ACHN (cell line): ENCODE measurements at regions not wholly inside any gene's neighbourhood (a gene's known extent, or its start where the extent isn't known, plus 50 kb on each side); places are given as distances from the start of the nearest gene placed in this dataset.
"Not testable (repeated sequence)": the region's sequence is repeated elsewhere in the genome, so short reads cannot be mapped to it uniquely, and the experiment has no call there.

Source experiments
- DNase-seq: peaks from one replicate; pipeline ENCODE4 v3.0.0-alpha.2; 2015
- in situ Hi-C: cut with HindIII; loops from 2 replicates; pipeline ENCODE4 v1.10.0; 2017; ENCODE audit warnings: low sequenced_read_pairs, low pct_ligation_motif_present, low pct_unique_long_range_greater_than_20kb

DNA sequence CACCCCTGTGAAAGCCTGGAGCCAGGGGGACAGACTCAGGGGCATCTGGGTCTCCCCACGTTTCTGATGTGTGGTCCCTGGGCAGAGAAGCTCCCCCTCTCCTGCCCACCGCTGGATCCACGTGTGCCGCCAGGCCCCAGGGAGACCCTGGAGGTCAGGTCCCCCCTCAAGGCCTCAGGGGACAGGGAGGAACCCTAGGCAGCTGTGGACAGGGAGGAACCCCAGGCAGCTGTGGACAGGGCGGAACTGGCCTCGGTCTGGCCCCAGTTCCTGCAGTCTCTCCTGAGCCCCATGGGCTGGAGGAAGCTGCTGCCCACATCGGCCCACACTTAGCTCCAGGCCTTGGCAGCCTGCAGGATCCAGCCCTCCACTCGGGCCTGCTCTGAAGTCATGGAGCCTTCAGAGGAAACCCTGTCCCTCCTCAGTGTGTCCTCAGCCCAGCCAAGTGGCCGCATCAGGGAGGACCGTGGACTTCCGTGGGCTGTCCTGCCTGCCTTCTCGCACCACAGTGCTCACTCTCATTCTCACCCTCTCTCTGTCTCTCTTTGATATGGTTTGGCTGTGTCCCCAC lies 127.7 kb downstream of the BRD1 start:
- in situ Hi-C loops: no loop called here
- no peak for DNase-seq

DNA sequence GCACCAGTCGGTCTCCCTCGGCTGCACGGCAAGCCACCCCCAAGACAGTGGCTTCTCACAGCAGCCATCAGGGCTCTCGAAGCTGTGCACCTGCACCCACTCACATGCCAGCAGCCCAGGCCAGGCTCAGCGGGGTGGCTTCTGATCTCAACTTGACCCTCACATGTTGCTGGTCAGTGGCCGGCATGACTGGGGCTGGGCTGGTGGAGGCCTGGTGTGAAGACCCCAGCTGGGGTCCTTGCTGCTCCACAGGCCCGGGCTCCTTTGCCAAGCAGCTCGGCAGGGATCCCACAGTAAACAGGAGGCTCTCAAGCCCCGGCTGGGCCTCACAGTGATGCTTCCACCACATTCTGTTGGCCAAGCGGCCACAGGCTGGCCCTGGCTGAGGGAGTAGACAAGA lies 128.2 kb downstream of the BRD1 start:
- DNase-seq: no peak
- in situ Hi-C loops: no loop called here

DNA sequence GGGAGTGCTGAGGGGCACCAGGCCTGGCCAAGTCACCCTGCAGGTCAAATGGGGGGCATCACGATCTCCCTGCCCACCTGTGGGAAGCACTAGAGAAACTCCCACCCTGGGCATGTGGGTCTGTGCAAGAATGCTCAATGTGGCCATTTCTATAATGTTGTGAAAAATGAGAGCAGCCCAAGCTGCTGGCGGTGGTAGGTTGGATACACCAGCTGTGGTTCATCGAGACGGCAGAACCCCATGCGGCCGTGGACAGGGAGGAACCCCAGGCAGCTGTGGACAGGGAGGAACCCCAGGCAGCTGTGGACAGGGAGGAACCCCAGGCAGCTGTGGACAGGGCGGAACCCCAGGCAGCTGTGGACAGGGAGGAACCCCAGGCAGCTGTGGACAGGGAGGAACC lies 129.1 kb downstream of the BRD1 start:
- in situ Hi-C loops, DNase-seq: not testable (repeated sequence)

DNA sequence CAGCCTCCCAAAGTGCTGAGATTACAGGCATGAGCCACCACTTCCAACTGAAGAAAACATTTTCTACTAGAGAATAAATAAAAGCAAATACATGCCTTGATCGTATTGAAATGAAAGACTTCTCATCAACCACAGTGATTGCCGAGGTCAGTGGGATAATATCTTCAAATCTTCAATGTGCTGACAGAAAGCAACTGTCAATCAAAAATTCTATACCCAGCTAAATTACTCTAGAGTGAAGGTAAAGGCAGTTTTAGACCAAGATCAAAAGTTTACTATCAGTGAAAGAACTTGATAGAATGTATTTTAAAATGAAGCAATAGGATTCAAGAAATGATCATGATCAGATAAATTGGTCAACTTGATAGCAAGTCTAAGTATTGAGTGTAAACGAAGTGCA lies 130.6 kb downstream of the BRD1 start:
- in situ Hi-C loops: no loop called here
- DNase-seq: no peak

DNA sequence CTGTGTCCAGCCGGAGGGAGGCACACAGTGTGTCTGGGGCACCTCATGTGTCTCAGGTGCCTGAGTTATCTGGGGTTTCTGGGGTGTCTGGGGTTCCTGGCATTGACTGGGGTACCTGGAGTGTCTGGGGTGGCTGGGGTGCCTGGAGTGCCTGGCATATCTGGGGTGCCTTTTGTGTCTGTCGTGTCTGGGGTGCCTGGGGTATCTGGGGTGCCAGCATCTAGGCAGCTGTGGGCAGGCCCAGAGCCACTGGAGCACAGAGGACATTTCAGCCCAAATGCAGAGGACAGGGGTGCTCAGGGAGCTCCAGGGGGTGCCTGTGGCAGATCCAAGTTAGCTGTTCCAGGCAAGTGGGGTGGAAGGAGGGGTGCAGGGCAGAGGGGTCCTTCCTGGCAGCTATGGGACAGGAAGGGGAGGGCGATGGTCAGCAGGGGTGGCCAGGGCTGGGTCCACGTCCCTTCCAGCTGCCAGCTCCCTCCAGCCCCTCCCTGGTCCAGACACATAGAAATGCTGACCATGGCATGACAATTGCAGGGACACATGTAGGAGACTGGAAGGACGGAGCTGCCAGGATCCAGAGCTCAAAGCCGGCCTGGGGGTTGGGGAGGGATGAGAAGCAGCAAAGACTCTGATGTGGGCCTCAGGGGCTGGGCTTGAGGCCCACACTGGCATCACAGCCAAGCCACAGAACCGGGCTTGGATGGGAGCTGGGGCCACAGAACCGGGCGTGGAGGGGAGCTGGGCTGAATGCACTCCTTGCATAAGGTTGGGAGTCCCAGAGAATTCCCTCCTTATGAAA lies 133.0 kb downstream of the BRD1 start:
- no peak for DNase-seq
- in situ Hi-C loops: no loop called here

DNA sequence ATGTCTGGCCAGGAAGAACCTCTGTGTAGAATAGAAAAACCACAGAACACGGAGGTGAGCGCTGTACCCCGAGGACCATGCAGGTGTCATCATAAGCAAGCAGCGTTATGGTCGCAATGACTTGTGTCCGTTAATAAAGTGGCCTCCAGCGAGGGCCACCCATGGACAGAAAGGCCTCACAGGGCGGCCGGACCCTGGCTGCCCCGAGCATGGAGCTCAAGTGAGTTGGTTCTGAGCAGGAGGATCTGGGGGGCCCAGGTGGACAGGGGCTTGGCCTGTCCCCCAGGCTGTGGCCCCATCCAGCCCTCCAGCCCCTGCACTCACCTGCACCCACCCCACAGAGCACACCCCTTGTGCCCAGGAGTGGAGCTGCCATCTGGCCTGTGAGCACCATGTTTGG lies 133.8 kb downstream of the BRD1 start:
- in situ Hi-C loops: no loop called here

DNA sequence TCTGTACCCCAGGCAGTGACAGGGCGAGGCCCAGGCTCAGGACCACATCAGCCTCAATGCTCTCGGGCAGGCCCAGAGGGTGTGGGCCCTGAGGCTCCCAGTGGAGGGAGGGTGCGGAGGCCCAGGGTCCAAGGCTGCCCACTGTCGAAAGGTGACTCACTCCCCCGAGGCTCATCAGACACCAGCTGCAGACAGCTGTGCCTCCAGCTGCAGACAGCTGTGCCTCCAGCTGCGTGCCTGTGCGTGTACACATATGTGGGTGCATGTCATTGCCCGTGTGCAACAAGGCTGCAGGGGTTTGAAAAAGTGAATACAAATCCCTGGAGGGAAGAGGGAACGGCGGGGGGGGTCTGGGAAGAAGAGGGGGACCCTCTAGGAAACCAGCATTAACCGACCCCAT lies 134.3 kb downstream of the BRD1 start:
- in situ Hi-C loops: no loop called here
- DNase-seq: no peak

More for the DNA sequence above, 133.8 kb downstream of the BRD1 start:
- DNase-seq: no peak

DNA sequence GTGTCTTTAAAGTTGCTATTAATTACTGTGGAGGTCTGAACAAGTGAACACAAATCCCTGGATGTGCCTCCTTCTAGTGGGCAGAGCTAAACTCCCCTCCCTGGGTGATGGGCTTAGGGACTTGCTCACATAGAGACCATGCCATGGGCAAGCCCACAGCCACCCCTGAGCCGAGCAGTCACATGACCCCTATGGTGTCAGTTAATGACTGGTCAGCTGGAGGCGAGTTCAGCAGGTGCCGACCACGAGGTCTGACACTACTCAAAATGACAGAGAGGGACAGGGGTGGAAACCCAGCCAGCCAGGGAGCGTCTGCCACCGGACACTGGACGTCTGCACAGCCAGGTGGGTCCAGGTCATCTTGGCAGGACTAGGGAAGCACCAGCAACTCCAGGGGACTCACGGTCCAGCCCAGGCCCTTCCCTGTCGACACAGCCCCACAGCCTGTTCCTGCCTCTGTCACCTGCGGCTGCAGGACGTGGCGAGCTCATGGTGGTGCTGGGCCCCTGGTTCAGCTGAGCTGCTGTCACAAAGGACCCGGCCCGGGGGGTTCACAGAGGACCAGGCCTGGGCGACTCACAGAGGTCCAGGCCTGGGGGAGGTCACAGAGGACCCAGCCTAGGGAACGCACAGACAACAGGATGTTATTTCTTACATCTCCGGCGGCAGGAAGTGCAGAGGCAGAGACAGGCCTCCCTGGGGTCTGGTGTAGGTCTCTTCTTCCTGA lies 135.0 kb downstream of the BRD1 start:
- DNase-seq: no peak
- in situ Hi-C loops: no loop called here

DNA sequence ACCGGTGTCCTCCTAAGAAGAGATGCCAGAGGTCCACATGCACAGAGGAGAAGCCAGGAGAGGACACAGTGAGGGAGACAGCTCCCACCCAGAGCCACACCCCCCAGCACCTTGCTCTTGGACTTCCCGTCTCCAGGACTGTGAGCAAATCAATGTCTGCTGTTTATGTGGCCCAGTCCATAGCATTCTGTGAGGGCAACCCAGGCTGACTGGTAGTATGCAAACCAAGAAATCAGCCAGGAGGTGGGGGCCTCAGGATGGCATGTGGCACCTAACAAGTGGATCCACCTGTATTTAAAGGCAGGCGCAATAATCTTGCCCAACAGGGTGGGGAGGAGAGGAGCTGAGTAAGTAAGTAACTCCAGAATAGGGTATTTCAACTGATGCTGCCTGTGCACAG lies 136.4 kb downstream of the BRD1 start:
- DNase-seq: no peak
- in situ Hi-C loops: no loop called here

DNA sequence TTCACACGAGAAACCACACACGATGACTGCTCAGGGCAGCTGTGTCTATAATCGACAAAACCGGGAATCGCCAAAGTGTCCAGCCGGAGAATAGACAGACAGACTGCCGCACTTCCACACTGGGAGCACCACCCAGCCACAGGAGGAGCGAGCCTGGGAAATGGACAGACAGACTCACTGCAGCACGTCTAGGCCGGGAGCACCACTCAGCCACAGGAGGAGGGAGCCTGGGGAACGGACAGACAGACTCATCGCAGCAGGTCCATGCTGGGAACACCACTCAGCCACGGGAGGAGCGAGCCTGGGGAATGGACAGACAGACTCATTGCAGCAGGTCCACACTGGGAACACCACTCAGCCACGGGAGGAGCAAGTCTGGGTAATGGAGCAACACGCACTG lies 137.2 kb downstream of the BRD1 start:
- in situ Hi-C loops: no loop called here
- DNase-seq: no peak

DNA sequence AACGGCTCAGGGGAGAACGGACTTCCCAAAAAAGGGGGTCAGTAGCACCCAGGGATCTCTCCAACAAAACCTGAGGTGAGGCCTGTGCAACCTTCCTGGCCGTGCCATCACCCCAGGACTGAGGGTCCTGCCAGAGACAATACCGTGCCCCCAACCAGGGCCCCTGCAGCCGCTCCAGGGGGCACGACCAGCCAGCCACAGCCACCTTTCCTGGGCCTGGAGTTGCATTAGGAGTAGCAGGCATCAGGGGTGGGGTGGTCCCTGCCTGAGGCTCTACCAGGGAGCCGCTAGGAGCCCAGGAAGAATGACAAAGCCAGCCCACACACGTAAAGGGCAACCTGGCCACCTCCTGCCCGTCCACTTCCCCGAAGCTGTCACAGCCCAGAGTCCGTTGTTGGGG lies 137.8 kb downstream of the BRD1 start:
- DNase-seq: no peak
- in situ Hi-C loops: no loop called here

DNA sequence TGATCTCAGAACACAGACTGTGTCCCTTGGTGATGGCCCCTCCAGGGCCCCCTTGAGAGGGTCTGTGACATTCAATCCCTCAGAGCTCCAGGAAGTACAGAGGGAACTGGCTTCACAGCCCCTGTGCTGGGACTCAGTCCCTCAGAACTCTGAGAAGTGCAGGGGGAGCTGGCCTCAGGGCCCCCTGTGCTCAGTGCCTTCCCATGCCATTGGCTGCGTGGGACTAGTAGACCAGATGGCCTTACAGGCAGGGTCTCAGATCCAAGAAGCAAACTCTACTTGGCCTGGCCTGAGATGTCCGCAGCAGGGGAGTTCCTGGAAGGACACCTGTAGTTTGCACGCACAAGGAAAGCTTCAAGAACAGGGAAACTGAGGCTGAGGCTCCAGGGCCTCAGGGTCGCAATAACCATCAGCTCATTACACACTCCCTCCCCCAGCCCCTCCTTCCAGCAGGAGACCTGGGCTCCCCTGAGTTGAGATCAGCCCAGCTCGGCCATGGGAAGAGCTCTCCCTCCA lies 138.4 kb downstream of the BRD1 start:
- DNase-seq: no peak
- in situ Hi-C loops: no loop called here

DNA sequence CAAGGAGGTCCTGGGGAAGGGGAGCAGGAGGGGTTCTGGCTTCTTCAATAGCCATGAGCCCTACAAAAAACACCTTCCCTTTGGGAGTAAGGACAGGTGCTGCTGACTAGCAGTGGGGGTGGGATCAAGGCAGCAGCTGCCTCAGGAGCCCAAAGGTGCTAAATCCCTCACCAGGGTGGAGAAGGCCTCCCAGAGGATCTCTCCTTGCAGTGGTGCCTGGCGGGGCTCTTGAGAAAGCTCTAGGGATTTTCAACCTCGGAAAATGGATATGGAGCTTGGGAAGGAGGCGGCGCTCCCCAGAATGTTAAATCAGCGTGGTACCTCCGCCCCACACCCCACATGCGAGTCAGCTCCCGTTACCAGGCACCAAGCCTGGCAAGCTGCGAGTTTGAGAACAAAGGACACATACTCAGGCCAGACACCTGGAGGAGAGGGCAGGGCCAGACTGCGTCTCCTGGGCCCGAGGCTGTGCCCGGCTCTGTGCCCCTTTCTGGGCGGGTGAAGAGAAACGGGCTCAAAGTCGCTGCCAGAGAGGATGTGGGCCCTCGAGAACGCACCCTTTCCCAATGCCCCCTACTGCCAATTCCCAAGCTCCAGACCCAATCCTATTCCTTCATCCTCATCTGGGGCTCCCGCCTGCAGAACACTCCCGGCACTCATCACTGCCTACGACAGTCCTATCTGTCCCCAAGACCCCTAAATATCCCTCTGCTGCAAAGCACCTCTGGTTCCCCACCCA lies 139.0 kb downstream of the BRD1 start:
- in situ Hi-C loops: no loop called here
- no peak for DNase-seq

DNA sequence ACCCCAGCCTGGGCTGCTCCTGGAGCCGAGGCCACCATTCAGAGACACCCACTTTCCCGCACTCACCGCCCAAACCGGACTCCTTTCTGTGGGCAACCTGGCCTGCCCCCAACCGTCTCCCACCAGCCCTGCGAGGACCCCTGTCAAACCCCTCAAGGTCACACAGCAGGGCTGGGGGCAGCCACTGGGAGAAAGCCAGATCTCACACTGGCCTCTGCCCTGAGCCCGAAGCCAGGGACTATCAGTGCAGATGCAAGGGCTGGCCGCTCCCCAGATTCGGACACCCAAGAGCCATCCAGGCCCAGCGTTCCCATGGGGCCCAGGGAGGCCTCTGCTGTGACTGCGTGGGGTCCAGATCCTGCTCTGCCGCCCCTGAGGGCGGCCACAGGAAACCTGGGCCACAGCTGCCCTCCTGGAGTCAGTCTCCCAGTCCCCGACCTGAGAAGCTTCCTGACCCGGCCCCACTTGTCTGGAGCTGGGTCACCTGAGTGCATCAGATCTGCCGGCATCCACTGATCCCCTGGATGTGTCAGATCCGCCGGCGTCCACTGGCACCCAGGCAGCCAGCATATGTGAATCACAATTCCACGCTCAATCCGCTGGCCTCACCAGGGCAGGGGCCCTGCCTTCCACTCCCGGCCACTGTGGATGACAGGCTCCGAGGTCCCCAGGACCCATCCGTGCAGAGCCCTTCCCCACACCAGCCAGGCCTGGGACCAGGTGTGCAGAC lies 139.7 kb downstream of the BRD1 start:
- no peak for DNase-seq
- in situ Hi-C loops: no loop called here

DNA sequence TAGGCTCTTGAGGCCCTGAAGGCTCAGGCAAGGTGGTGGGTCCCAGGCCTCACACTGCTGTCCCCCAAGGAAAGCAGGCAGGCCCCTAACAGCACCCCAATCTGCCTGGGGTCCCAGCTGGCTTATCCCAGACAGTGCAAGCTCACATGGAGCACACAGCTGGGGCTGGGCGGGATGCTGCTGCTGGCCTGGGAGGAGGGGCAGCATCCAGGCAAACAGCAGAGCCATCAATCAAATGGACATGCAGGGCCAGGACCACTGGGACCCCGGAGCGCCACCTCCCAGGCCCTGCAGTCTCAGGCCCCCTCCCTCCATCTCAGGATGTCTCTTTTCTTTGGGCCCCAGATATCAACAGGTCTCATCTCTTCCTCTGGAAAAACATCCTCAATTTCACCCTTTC lies 140.3 kb downstream of the BRD1 start:
- no peak for DNase-seq
- in situ Hi-C loops: no loop called here

DNA sequence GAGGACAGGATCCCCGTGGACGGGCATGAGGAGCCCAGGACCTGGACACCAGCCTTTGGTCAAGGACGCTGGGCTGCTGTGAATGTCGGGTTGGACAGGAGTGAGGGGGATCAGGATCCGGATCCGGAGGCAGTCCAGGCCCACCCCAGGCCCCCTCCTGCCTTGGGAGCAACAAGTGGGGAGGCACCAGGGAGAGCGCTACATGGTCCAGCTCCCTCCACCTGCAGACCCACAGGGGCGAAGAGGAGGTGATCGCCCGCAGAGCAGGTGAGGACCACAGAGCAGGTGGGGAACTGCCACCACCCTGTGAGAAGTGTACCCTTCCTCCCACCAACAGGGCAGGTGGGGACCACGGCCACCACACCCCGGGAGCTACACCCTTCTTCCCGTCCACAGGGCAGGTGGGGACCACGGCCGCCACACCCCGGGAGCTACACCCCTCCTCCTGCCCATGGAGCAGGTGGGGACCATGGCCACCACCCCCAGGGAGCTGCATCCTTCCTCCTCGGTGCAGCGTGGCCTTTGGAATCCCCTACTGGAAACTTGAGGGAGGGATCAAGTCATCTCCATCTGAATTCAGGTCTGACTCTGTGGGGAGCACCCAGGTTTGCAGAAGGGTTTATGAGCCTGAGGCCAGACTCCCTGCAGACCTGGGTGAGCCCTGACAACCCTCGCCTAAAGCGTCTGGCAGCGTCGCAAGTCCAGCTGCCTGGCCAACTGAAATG lies 141.0 kb downstream of the BRD1 start:
- no peak for DNase-seq
- in situ Hi-C loops: no loop called here

DNA sequence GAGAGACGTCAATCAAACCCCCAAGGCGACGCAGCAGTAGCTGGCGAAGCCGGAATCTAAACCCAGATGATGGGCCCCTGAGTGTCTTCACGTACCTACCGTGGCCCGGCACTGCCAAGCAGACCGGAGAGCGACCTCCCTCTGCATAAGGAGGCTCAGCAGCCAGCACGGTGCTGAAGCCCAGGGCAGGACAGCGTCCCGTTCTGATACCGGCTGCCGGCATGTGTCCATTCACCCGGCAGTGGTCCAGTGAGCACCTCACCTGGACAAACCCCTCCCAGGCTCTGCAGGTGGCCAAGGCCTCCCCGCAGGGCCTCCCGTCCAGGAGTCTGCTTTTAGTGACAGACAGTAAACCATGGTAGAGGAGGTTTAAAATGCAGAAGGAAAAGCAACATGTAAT lies 142.0 kb downstream of the BRD1 start:
- in situ Hi-C loops: no loop called here
- no peak for DNase-seq

DNA sequence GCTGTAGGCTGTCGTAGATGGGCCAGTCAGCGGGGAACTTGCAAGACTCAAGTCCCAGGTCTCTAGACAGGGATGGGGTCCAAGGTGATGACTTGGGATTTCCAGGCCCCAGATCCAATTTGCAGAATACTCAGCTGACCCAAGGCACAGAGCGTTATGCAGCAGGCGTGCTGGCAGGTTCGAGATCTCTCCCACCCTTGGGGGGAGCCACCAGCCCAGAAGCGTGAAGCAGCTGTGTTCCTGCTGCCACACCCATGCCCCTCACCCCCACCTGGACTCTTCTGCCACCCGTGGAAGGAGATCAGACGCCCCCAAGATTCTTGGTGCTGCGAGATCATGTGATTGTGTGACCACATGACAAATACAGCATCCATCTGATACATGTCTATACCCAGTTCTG lies 142.6 kb downstream of the BRD1 start:
- DNase-seq: no peak
- in situ Hi-C loops: no loop called here
